Gastroesophageal sphincter (tissue), 3 donors: ENCODE measurements at regions not wholly inside any gene's neighbourhood (a gene's known extent, or its start where the extent isn't known, plus 50 kb on each side); places are given as distances from the start of the nearest gene placed in this dataset.

Experiments
- CTCF ChIP-seq, 4 experiments: fragments of 200-600 bp in 2 of 4; fragments of 450-650 bp in 2 of 4; sonication (generic) in 1 of 4; IDR thresholded peaks; one replicate each; pipeline ENCODE4 v1.5.1; 2017 to 2019; ENCODE audit warnings: antibody characterized with exemption in 4 of 4, mild to moderate bottlenecking in 2 of 4, moderate library complexity in 2 of 4
- POLR2A ChIP-seq, 2 donors: fragments of 450-650 bp; IDR thresholded peaks; one replicate each; pipeline ENCODE4 v1.6.1; 2017; ENCODE audit warnings: antibody characterized with exemption in 2 of 2, mild to moderate bottlenecking in 2 of 2, moderate library complexity in 1 of 2
- POLR2AphosphoS5 ChIP-seq: sonication (generic); formaldehyde crosslinking; IDR thresholded peaks from one replicate; pipeline ENCODE4 v1.6.1; 2017; ENCODE audit warnings: antibody characterized with exemption

GRCh38 chr10:6871128-6871527 lies 291.1 kb upstream of the PRKCQ start:
- TF ChIP-seq CTCF (IDR thresholded peaks at IDR 0.05) (no peak), POLR2A (IDR thresholded peaks at IDR 0.05) (no peak), POLR2AphosphoS5 (no peak)
